Progenitor cell of endocrine pancreas (in vitro differentiated cells): ENCODE measurements at regions not wholly inside any gene's neighbourhood (a gene's known extent, or its start where the extent isn't known, plus 50 kb on each side); places are given as distances from the start of the nearest gene placed in this dataset.

Experiments
- DNase-seq: peaks from one replicate; pipeline ENCODE4 v3.0.0; 2021; ENCODE audit warnings: low spot score; ENCODE audit not compliant: unreplicated experiment
- H3K27ac Mint-ChIP-seq: 2 replicates; pipeline ENCODE4 v1.8.0; 2021; ENCODE audit warnings: mild to moderate bottlenecking, moderate library complexity, mixed read lengths
- H3K27me3 Mint-ChIP-seq: 2 replicates; pipeline ENCODE4 v1.8.0; 2021; ENCODE audit warnings: mixed read lengths
- H3K36me3 Mint-ChIP-seq: 2 replicates; pipeline ENCODE4 v1.8.0; 2022; ENCODE audit warnings: mixed read lengths; ENCODE audit not compliant: insufficient read depth
- H3K4me1 Mint-ChIP-seq: 2 replicates; pipeline ENCODE4 v1.8.0; 2021; ENCODE audit warnings: low read depth, mixed read lengths
- H3K4me3 Mint-ChIP-seq: 2 replicates; pipeline ENCODE4 v1.8.0; 2021; ENCODE audit warnings: low read depth, mild to moderate bottlenecking, moderate library complexity, mixed read lengths
- H3K9me3 Mint-ChIP-seq: 2 replicates; pipeline ENCODE4 v1.8.0; 2021; ENCODE audit warnings: low read depth, mixed read lengths
- CTCF ChIP-seq: fragments of 200-600 bp; sonication (generic); IDR thresholded peaks from one replicate; pipeline ENCODE4 v1.5.0; 2021; ENCODE audit warnings: antibody characterized with exemption, mild to moderate bottlenecking; ENCODE audit not compliant: unreplicated experiment

- Mint-ChIP-seq H3K4me1 (no peaks in the 10 kb centered on the region), H3K27me3 (no peaks in the 10 kb centered on the region), H3K36me3 (peaks cover 1% of the 10 kb centered on the region), H3K4me3 (no peak overlapping the region), H3K9me3 (peaks cover 16% of the 10 kb centered on the region), H3K27ac (no peak overlapping the region)
- no peak for TF ChIP-seq CTCF
- no peak for DNase-seq
These were observed 1034.2 kb downstream of the SORCS3 start for GRCh38 chr10:105675333-105675732.

GRCh38 chr10:105674448-105674847, 1033.4 kb downstream of the SORCS3 start:
- Mint-ChIP-seq H3K9me3 (peaks cover 16% of the 10 kb centered on the region), H3K27ac (no peak overlapping the region), H3K4me1 (no peaks in the 10 kb centered on the region), H3K27me3 (no peaks in the 10 kb centered on the region), H3K4me3 (no peak overlapping the region), H3K36me3 (peaks cover 1% of the 10 kb centered on the region)
- DNase-seq: no peak
- no peak for TF ChIP-seq CTCF

DNA sequence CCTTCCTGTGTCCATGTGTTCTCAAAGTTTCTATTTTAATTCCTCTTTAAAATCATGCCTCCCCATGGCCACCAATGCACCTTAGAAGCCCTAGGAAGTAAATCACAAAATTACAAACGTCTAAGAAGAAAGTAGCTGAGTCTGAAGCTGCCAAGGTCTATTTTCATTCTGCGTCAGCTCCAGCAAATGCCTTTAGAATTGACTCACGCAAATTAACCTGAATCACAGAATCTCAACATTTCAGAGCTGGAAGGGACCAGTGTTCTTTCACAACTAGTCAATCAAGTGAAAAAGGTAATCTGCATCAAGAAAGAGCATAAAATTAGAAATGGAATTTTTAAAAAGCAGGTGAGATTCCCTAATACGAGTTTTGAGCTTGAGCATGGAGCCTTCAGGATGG, 1017.6 kb downstream of the SORCS3 start:
- no peak for TF ChIP-seq CTCF
- Mint-ChIP-seq H3K27me3 (no peaks in the 10 kb centered on the region), H3K4me3 (no peak overlapping the region)

GRCh38 chr10:105656856-105657255, 1015.8 kb downstream of the SORCS3 start:
- Mint-ChIP-seq H3K4me1 (no peaks in the 10 kb centered on the region), H3K27ac (no peak overlapping the region), H3K27me3 (no peaks in the 10 kb centered on the region), H3K9me3 (no peaks in the 10 kb centered on the region), H3K36me3 (no peaks in the 10 kb centered on the region), H3K4me3 (no peak overlapping the region)
- no peak for TF ChIP-seq CTCF
- DNase-seq: no peak

More for the DNA sequence above, 1017.6 kb downstream of the SORCS3 start:
- Mint-ChIP-seq H3K4me1 (no peaks in the 10 kb centered on the region), H3K9me3 (no peaks in the 10 kb centered on the region), H3K27ac (no peak overlapping the region), H3K36me3 (no peaks in the 10 kb centered on the region)
- DNase-seq: no peak

DNA sequence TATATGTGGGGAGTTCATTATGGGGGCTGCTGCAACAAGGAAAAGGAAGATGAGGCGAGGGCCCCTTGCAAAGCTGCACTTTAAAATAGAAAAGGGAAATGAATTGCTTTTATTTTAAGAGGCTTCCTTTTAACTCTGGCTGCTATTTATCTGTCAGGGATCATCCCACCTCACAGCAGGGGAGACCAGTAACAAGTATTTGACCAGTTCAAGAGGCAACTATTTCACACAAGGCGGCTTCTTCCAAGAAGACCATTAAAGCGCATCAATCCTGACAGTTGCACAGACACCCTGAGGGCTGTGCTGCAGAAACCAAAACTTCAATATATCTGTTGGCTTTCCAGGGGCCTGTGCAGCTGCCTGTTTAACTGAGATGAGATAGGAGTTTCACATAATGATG, 1009.2 kb downstream of the SORCS3 start:
- no peak for DNase-seq
- H3K4me1 Mint-ChIP-seq: no peaks in the 10 kb centered on the region
- no peak overlapping the region for H3K27ac Mint-ChIP-seq
- H3K27me3 Mint-ChIP-seq: no peaks in the 10 kb centered on the region
- H3K9me3 Mint-ChIP-seq: no peaks in the 10 kb centered on the region
- H3K36me3 Mint-ChIP-seq: no peaks in the 10 kb centered on the region
- H3K4me3 Mint-ChIP-seq: no peak overlapping the region
- no peak for TF ChIP-seq CTCF
